Stimulated activated CD8-positive, alpha-beta memory T cell treated with anti-CD3 and anti-CD28 coated beads, Interleukin-12 subunit alpha, Interleukin-12 subunit beta, amount 100 ng/mL, for 24 hours (primary cell): ENCODE measurements at regions not wholly inside any gene's neighbourhood (a gene's known extent, or its start where the extent isn't known, plus 50 kb on each side); places are given as distances from the start of the nearest gene placed in this dataset.
"Not testable (repeated sequence)": the region's sequence is repeated elsewhere in the genome, so short reads cannot be mapped to it uniquely, and the experiment has no call there.

ENCODE experiments used
- DNase-seq: peaks from one replicate; pipeline ENCODE4 v3.0.0-alpha.2; 2020; ENCODE audit errors: extremely low read depth

- DNase-seq, result not testable (repeated sequence)
These were observed 127.9 kb upstream of the ZNF217 start for GRCh38 chr20:53721445-53721963.

- not testable (repeated sequence) for DNase-seq
These were observed 125.6 kb upstream of the ZNF217 start for GRCh38 chr20:53719171-53719803.

GRCh38 chr20:53718142-53719021 is 124.7 kb upstream of the ZNF217 start:
- no peak for DNase-seq

- no peak for DNase-seq
These were observed 122.8 kb upstream of the ZNF217 start for GRCh38 chr20:53716395-53716794.

GRCh38 chr20:53714524-53714923 is 120.9 kb upstream of the ZNF217 start:
- DNase-seq, result no peak

- no peak for DNase-seq
These were observed 119.9 kb upstream of the ZNF217 start for GRCh38 chr20:53713328-53714056.

- no peak for DNase-seq
These were observed 118.8 kb upstream of the ZNF217 start for GRCh38 chr20:53712212-53712977.

GRCh38 chr20:53711333-53712211 is 117.9 kb upstream of the ZNF217 start:
- DNase-seq, result no peak

GRCh38 chr20:53708129-53708968 is 114.7 kb upstream of the ZNF217 start:
- no peak for DNase-seq

GRCh38 chr20:53707371-53708055 is 113.9 kb upstream of the ZNF217 start:
- no peak for DNase-seq

GRCh38 chr20:53706466-53707370 is 113.1 kb upstream of the ZNF217 start:
- DNase-seq, result no peak

GRCh38 chr20:53706008-53706465 is 112.4 kb upstream of the ZNF217 start:
- DNase-seq, result no peak

- no peak for DNase-seq
These were observed 109.0 kb upstream of the ZNF217 start for GRCh38 chr20:53702617-53703016.

GRCh38 chr20:53699906-53700305 is 106.3 kb upstream of the ZNF217 start:
- DNase-seq, result no peak

GRCh38 chr20:53699085-53699674 is 105.5 kb upstream of the ZNF217 start:
- no peak for DNase-seq

GRCh38 chr20:53698371-53698978 is 104.8 kb upstream of the ZNF217 start:
- no peak for DNase-seq
